ENCODE measurements at regions not wholly inside any gene's neighbourhood (a gene's known extent, or its start where the extent isn't known, plus 50 kb on each side); places are given as distances from the start of the nearest gene placed in this dataset.

- TF ChIP-seq ZNF558 (tag by site-specific recombination; IDR thresholded peaks at IDR 0.05) (no peak), ZNF561 (tag by site-specific recombination; IDR thresholded peaks at IDR 0.05; ENCODE audit: borderline replicate concordance) (no peak), CTCF (tag by site-specific recombination; IDR thresholded peaks at IDR 0.05) (no peak), ZNF473 (tag by site-specific recombination; IDR thresholded peaks at IDR 0.05) (no peak), ZNF239 (tag by site-specific recombination; IDR thresholded peaks at IDR 0.05) (no peak), ZNF449 (tag by site-specific recombination; IDR thresholded peaks at IDR 0.05) (no peak), ZNF549 (tag by site-specific recombination; IDR thresholded peaks at IDR 0.05) (no peak), ZNF266 (tag by site-specific recombination; IDR thresholded peaks at IDR 0.05; ENCODE audit: low read depth) (no peak)
- TF ChIP-seq, protein P1, sequence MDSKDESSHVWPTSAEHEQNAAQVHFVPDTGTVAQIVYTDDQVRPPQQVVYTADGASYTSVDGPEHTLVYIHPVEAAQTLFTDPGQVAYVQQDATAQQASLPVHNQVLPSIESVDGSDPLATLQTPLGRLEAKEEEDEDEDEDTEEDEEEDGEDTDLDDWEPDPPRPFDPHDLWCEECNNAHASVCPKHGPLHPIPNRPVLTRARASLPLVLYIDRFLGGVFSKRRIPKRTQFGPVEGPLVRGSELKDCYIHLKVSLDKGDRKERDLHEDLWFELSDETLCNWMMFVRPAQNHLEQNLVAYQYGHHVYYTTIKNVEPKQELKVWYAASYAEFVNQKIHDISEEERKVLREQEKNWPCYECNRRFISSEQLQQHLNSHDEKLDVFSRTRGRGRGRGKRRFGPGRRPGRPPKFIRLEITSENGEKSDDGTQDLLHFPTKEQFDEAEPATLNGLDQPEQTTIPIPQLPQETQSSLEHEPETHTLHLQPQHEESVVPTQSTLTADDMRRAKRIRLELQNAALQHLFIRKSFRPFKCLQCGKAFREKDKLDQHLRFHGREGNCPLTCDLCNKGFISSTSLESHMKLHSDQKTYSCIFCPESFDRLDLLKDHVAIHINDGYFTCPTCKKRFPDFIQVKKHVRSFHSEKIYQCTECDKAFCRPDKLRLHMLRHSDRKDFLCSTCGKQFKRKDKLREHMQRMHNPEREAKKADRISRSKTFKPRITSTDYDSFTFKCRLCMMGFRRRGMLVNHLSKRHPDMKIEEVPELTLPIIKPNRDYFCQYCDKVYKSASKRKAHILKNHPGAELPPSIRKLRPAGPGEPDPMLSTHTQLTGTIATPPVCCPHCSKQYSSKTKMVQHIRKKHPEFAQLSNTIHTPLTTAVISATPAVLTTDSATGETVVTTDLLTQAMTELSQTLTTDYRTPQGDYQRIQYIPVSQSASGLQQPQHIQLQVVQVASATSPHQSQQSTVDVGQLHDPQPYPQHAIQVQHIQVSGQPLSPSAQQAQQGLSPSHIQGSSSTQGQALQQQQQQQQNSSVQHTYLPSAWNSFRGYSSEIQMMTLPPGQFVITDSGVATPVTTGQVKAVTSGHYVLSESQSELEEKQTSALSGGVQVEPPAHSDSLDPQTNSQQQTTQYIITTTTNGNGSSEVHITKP (tag by site-specific recombination; IDR thresholded peaks at IDR 0.05): no peak
Observed at GRCh38 chr18:76592981-76593381, 97.9 kb upstream of the ZNF516 start.

All from HEK293 (cell line).